ENCODE measurements at regions not wholly inside any gene's neighbourhood (a gene's known extent, or its start where the extent isn't known, plus 50 kb on each side); places are given as distances from the start of the nearest gene placed in this dataset.

DNA sequence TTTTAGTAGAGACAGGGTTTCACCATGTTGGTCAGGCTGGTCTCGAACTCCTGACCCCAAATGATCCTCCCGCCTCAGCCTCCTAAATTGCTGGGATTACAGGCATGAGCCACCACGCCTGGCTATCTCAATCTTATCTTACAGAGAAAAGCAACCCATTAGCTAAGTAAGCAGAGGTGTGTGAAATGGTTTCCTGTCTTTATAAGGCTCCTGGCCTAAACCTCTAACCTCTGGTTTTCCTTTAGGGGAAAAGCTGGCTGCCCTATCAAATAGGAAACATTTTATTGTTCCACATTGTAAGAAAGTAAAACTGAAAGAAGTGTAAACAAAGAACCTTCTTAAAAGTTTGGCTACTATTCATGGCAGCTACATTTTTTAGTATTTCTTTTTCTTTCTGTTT, 78.3 kb upstream of the MORC3 start:
- WGBS, result 91% methylated on average over 3 of the region's 3 CpGs
- Histone ChIP-seq H3K4me1 (no peaks in the 10 kb centered on the region), H3K4me3 (no peak overlapping the region), H3K27me3 (no peaks in the 10 kb centered on the region), H3K9me3 (no peaks in the 10 kb centered on the region), H3K36me3 (peaks cover 21 to 63% (median 41%) of the 10 kb centered on the region in 4 donors), H3K27ac (replicated peaks in 1 of 4) (no peak overlapping the region)
- TF ChIP-seq EP300 (IDR thresholded peaks at IDR 0.05) (no peak), POLR2A (IDR thresholded peaks at IDR 0.05; ENCODE audit: low read depth) (no peak), POLR2AphosphoS5 (IDR thresholded peaks at IDR 0.05) (no peak)
- TF ChIP-seq, protein P1, sequence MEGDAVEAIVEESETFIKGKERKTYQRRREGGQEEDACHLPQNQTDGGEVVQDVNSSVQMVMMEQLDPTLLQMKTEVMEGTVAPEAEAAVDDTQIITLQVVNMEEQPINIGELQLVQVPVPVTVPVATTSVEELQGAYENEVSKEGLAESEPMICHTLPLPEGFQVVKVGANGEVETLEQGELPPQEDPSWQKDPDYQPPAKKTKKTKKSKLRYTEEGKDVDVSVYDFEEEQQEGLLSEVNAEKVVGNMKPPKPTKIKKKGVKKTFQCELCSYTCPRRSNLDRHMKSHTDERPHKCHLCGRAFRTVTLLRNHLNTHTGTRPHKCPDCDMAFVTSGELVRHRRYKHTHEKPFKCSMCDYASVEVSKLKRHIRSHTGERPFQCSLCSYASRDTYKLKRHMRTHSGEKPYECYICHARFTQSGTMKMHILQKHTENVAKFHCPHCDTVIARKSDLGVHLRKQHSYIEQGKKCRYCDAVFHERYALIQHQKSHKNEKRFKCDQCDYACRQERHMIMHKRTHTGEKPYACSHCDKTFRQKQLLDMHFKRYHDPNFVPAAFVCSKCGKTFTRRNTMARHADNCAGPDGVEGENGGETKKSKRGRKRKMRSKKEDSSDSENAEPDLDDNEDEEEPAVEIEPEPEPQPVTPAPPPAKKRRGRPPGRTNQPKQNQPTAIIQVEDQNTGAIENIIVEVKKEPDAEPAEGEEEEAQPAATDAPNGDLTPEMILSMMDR (IDR thresholded peaks at IDR 0.05), result no peak
- intact Hi-C loops (cut with DNase I), result no loop called here
- no peak for DNase-seq (ENCODE audit: extremely low spot score)

DNA sequence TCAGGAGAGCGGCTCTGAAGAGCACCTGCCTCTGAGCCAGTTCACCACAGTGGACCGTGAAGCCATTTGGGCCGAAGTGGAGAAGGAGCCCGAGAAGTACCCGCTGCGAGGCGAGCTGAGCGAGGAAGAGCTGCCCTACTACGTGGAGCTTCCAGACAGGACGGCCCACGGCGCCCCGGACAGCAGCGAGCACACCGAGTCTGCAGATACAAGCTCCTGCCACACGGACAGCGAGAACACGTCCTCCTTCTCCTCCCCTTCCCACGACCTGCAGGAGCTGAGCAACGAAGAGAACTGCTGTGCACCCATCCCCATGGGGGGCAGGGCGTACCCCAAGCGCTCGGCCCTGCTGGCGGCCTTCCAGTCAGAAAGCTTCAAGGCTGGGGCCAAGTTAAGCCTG, 74.9 kb upstream of the MORC3 start:
- Histone ChIP-seq H3K4me3 (no peak overlapping the region), H3K9me3 (no peaks in the 10 kb centered on the region), H3K27ac (replicated peaks in 1 of 4) (no peak overlapping the region), H3K4me1 (no peaks in the 10 kb centered on the region), H3K27me3 (no peaks in the 10 kb centered on the region), H3K36me3 (peaks cover 29 to 63% (median 52%) of the 10 kb centered on the region in 4 donors)
- WGBS, result 96% methylated on average over 24 of the region's 24 CpGs
- no peak for DNase-seq (ENCODE audit: extremely low spot score)
- intact Hi-C loops (cut with DNase I), result no loop called here
- TF ChIP-seq EP300 (IDR thresholded peaks at IDR 0.05) (no peak), POLR2AphosphoS5 (IDR thresholded peaks at IDR 0.05) (no peak), POLR2A (IDR thresholded peaks at IDR 0.05; ENCODE audit: low read depth) (no peak)
- TF ChIP-seq, protein P1 (IDR thresholded peaks at IDR 0.05), result no peak

DNA sequence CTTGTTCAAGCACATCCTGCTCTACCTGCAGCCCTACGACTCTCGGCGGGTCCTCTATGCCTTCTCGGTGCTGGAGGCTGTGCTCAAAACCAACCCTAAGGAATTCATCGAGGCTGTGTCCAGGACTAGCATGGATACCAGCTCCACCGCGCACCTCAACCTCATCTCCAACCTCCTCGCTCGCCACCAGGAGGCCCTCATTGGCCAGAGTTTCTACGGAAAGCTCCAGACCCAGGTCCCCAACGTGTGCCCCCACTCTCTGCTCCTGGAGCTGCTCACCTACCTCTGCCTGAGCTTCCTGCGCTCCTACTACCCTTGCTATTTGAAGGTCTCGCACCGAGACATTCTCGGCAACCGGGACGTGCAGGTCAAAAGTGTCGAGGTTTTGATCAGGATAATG, 74.3 kb upstream of the MORC3 start:
- Histone ChIP-seq H3K27me3 (no peaks in the 10 kb centered on the region), H3K9me3 (no peaks in the 10 kb centered on the region), H3K36me3 (peaks cover 33 to 68% (median 53%) of the 10 kb centered on the region in 4 donors), H3K4me3 (no peak overlapping the region), H3K27ac (replicated peaks in 1 of 4) (no peak overlapping the region), H3K4me1 (no peaks in the 10 kb centered on the region)
- no peak for TF ChIP-seq EP300 (IDR thresholded peaks at IDR 0.05)
- TF ChIP-seq POLR2A (IDR thresholded peaks at IDR 0.05; ENCODE audit: low read depth), result no peak
- TF ChIP-seq, protein P1 (IDR thresholded peaks at IDR 0.05), result no peak
- no peak for TF ChIP-seq POLR2AphosphoS5 (IDR thresholded peaks at IDR 0.05)
- DNase-seq (ENCODE audit: extremely low spot score), result no peak
- 95% methylated on average over 14 of the region's 18 CpGs for WGBS
- intact Hi-C loops (cut with DNase I), result no loop called here

DNA sequence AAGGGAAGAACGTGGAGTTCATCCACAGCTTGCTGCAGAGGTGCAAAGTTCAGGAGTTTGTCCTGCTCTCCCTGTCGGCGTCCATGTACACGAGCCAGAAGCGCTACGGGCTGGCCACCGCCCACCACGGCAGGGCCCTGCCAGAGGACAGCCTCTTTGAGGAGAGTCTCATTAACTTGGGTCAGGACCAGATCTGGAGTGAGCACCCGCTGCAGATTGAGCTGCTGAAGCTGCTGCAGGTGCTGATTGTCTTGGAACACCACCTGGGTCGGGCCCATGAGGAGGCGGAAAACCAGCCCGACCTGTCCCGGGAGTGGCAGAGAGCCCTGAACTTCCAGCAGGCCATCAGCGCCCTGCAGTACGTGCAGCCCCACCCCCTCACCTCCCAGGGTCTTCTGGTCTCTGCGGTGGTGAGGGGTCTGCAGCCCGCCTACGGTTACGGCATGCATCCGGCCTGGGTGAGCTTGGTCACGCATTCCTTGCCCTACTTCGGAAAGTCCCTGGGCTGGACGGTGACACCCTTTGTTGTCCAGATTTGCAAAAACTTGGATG, 73.8 kb upstream of the MORC3 start:
- intact Hi-C loops (cut with DNase I), result no loop called here
- peaks cover 33 to 74% (median 57%) of the 10 kb centered on the region in 4 donors for H3K36me3 ChIP-seq
- no peaks in the 10 kb centered on the region for H3K27me3 ChIP-seq
- DNase-seq (ENCODE audit: extremely low spot score), result no peak
- WGBS, result 75% methylated on average over 8 of the region's 23 CpGs
- H3K4me1 ChIP-seq, result no peaks in the 10 kb centered on the region
- H3K27ac ChIP-seq (replicated peaks in 1 of 4), result no peak overlapping the region
- H3K9me3 ChIP-seq, result no peaks in the 10 kb centered on the region
- H3K4me3 ChIP-seq, result no peak overlapping the region
- no peak for TF ChIP-seq POLR2AphosphoS5 (IDR thresholded peaks at IDR 0.05)
- TF ChIP-seq, protein P1 (IDR thresholded peaks at IDR 0.05), result no peak
- TF ChIP-seq POLR2A (IDR thresholded peaks at IDR 0.05; ENCODE audit: low read depth), result no peak
- TF ChIP-seq EP300 (IDR thresholded peaks at IDR 0.05), result no peak
